GM12892 (cell line): ENCODE measurements at regions not wholly inside any gene's neighbourhood (a gene's known extent, or its start where the extent isn't known, plus 50 kb on each side); places are given as distances from the start of the nearest gene placed in this dataset.

Experiments used
- POLR2A ChIP-seq: IDR thresholded peaks from 2 replicates; pipeline ENCODE4 v1.6.1; 2011; ENCODE audit warnings: low read depth, low read length, control low read depth
- POLR2AphosphoS5 ChIP-seq: IDR thresholded peaks from 2 replicates; pipeline ENCODE4 v1.6.1; 2011; ENCODE audit warnings: low read depth, low read length, control low read depth

DNA sequence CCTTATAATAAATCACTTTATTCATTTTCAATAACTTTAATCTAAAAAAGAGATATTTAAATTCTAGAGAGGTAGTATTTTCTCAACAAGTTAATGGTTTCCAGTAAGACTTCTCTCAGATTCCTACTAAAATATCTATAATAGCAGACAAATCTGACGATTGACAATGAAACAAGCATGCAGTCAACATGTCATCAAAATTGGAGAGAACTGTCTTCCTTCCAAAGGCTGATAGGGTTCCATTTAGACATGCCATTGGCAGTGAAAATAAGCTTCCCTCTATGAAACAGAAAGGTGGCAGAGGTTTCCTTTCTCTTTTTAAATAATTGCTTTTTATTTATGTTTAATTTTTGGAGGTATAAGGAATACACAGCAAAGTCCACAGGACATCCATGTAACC is 217.1 kb downstream of the POM121L12 start:
- TF ChIP-seq POLR2A, result no peak
- TF ChIP-seq POLR2AphosphoS5, result no peak
